Mesendoderm (in vitro differentiated cells): ENCODE measurements at regions not wholly inside any gene's neighbourhood (a gene's known extent, or its start where the extent isn't known, plus 50 kb on each side); places are given as distances from the start of the nearest gene placed in this dataset.

Experiments used
- DNase-seq: peaks from one replicate; pipeline ENCODE4 v3.0.0; 2013
- H2AK5ac ChIP-seq: 2 replicates; pipeline ENCODE4 v1.6.1; 2013; ENCODE audit warnings: low read length, inconsistent platforms
- H2BK120ac ChIP-seq: 2 replicates; pipeline ENCODE4 v1.6.1; 2013; ENCODE audit warnings: low read depth, mild to moderate bottlenecking, low read length, moderate library complexity, mixed read lengths
- H2BK15ac ChIP-seq: replicated peaks from 2 replicates; pipeline ENCODE4 v1.6.1; 2013; ENCODE audit warnings: low read depth, mild to moderate bottlenecking, moderate library complexity
- H2BK5ac ChIP-seq: 2 replicates; pipeline ENCODE4 v1.6.1; 2013; ENCODE audit warnings: low read length, inconsistent platforms
- H3K18ac ChIP-seq: 2 replicates; pipeline ENCODE4 v1.6.1; 2013; ENCODE audit warnings: mild to moderate bottlenecking, low read length, mixed read lengths
- H3K23ac ChIP-seq: one replicate; pipeline ENCODE4 v1.6.1; 2013; ENCODE audit warnings: low read length
- H3K27ac ChIP-seq: 2 replicates; pipeline ENCODE4 v1.5.1; 2013; ENCODE audit warnings: low read depth, mild to moderate bottlenecking, inconsistent platforms, low read length, moderate library complexity
- H3K27me3 ChIP-seq: 2 replicates; pipeline ENCODE4 v1.6.1; 2013; ENCODE audit warnings: low read length, control low read depth, mild to moderate bottlenecking, inconsistent platforms; ENCODE audit not compliant: insufficient read depth, poor library complexity
- H3K36me3 ChIP-seq: 2 replicates; pipeline ENCODE4 v1.6.1; 2013; ENCODE audit warnings: low read length, inconsistent platforms; ENCODE audit not compliant: control insufficient read depth, insufficient read depth
- H3K4ac ChIP-seq: one replicate; pipeline ENCODE4 v1.6.1; 2013; ENCODE audit warnings: low read depth, mild to moderate bottlenecking, low read length, moderate library complexity
- H3K4me1 ChIP-seq: 2 replicates; pipeline ENCODE4 v1.6.1; 2013; ENCODE audit warnings: low read depth, low read length, inconsistent platforms; ENCODE audit not compliant: control insufficient read depth
- H3K4me2 ChIP-seq: 2 replicates; pipeline ENCODE4 v1.6.1; 2013; ENCODE audit warnings: low read length
- H3K4me3 ChIP-seq: 2 replicates; pipeline ENCODE4 v1.5.1; 2013; ENCODE audit warnings: mild to moderate bottlenecking, low read length
- H3K56ac ChIP-seq: one replicate; pipeline ENCODE4 v1.6.1; 2013; ENCODE audit warnings: low read length
- H3K79me1 ChIP-seq: 2 replicates; pipeline ENCODE4 v1.6.1; 2013; ENCODE audit warnings: low read length, inconsistent platforms
- H3K79me2 ChIP-seq: 2 replicates; pipeline ENCODE4 v1.6.1; 2013; ENCODE audit warnings: mild to moderate bottlenecking, low read length; ENCODE audit not compliant: control insufficient read depth, insufficient read depth
- H3K9ac ChIP-seq: 2 replicates; pipeline ENCODE4 v1.6.1; 2013; ENCODE audit warnings: low read length, inconsistent platforms
- H4K5ac ChIP-seq: one replicate; pipeline ENCODE4 v1.6.1; 2013; ENCODE audit warnings: low read length
- H4K8ac ChIP-seq: one replicate; pipeline ENCODE4 v1.6.1; 2013; ENCODE audit warnings: low read depth, mild to moderate bottlenecking, control low read depth, low read length, moderate library complexity
- WGBS: extraction: QIAGEN DNeasy Blood & Tissue Kit; methylation state at CpG from one replicate; pipeline ENCODE4 v1.1.7; 2013; ENCODE audit warnings: low lambda C conversion rate, missing lambda C conversion rate; ENCODE audit not compliant: insufficient coverage; ENCODE audit errors: extremely low coverage; 5-methylcytosine and 5-hydroxymethylcytosine counted together

- no peak overlapping the region for H2BK15ac ChIP-seq
- H3K36me3 ChIP-seq: no peaks in the 10 kb centered on the region
- H4K8ac ChIP-seq: no peak overlapping the region
- no peak overlapping the region for H2BK5ac ChIP-seq
- H3K27me3 ChIP-seq: no peaks in the 10 kb centered on the region
- no peaks in the 10 kb centered on the region for H3K79me1 ChIP-seq
- no peak overlapping the region for H3K4me3 ChIP-seq
- no peak overlapping the region for H3K56ac ChIP-seq
- no peak overlapping the region for H3K4me2 ChIP-seq
- H3K23ac ChIP-seq: no peak overlapping the region
- H3K79me2 ChIP-seq: no peaks in the 10 kb centered on the region
- no peak overlapping the region for H2AK5ac ChIP-seq
- H3K4ac ChIP-seq: no peak overlapping the region
- DNase-seq: no peak
- WGBS: no CpG with 5 or more reads among the region's 3 CpGs
- no peaks in the 10 kb centered on the region for H3K4me1 ChIP-seq
- H3K27ac ChIP-seq: no peak overlapping the region
- H3K9ac ChIP-seq: no peak overlapping the region
- H2BK120ac ChIP-seq: no peak overlapping the region
- no peak overlapping the region for H3K18ac ChIP-seq
- no peak overlapping the region for H4K5ac ChIP-seq
Observed at GRCh38 chr11:123371506-123372297, 58.4 kb upstream of the GRAMD1B start.

GRCh38 chr11:123366924-123367323, 63.1 kb upstream of the GRAMD1B start:
- no peak overlapping the region for H3K56ac ChIP-seq

GRCh38 chr11:123365955-123366354, 64.1 kb upstream of the GRAMD1B start:
- Histone ChIP-seq H3K4me3 (no peak overlapping the region), H4K8ac (no peak overlapping the region), H3K4me1 (no peaks in the 10 kb centered on the region), H3K36me3 (no peaks in the 10 kb centered on the region), H2BK120ac (no peak overlapping the region), H3K9ac (no peak overlapping the region), H2BK5ac (no peak overlapping the region), H3K27ac (no peak overlapping the region), H2BK15ac (no peak overlapping the region), H3K79me1 (no peaks in the 10 kb centered on the region), H3K79me2 (no peaks in the 10 kb centered on the region), H3K4ac (no peak overlapping the region), H3K4me2 (no peak overlapping the region), H2AK5ac (no peak overlapping the region), H4K5ac (no peak overlapping the region), H3K23ac (no peak overlapping the region), H3K56ac (no peak overlapping the region), H3K18ac (no peak overlapping the region), H3K27me3 (no peaks in the 10 kb centered on the region)
- no peak for DNase-seq
- no CpG with 5 or more reads among the region's 2 CpGs for WGBS

More at GRCh38 chr11:123366924-123367323, 63.1 kb upstream of the GRAMD1B start:
- Histone ChIP-seq H3K36me3 (no peaks in the 10 kb centered on the region), H2BK5ac (no peak overlapping the region), H3K4me3 (no peak overlapping the region), H3K79me2 (no peaks in the 10 kb centered on the region), H3K27ac (no peak overlapping the region), H3K4ac (no peak overlapping the region), H3K9ac (no peak overlapping the region), H2BK15ac (no peak overlapping the region), H4K8ac (no peak overlapping the region), H3K79me1 (no peaks in the 10 kb centered on the region), H3K23ac (no peak overlapping the region), H3K27me3 (no peaks in the 10 kb centered on the region), H2BK120ac (no peak overlapping the region), H2AK5ac (no peak overlapping the region), H3K4me2 (no peak overlapping the region), H4K5ac (no peak overlapping the region), H3K18ac (no peak overlapping the region), H3K4me1 (no peaks in the 10 kb centered on the region)
- no CpG with 5 or more reads among the region's 6 CpGs for WGBS
- no peak for DNase-seq

- no peak overlapping the region for H2BK15ac ChIP-seq
- no CpG with 5 or more reads among the region's 9 CpGs for WGBS
Observed at GRCh38 chr11:123364080-123364479, 66.0 kb upstream of the GRAMD1B start.

GRCh38 chr11:123363556-123363955, 66.5 kb upstream of the GRAMD1B start:
- WGBS: no CpG with 5 or more reads among the region's 4 CpGs
- no peak overlapping the region for H3K56ac ChIP-seq
- no peak overlapping the region for H3K4me2 ChIP-seq
- no peak overlapping the region for H2BK15ac ChIP-seq
- no peak overlapping the region for H3K27ac ChIP-seq
- peaks cover 6% of the 10 kb centered on the region for H3K27me3 ChIP-seq
- no peaks in the 10 kb centered on the region for H3K36me3 ChIP-seq
- H3K79me2 ChIP-seq: no peaks in the 10 kb centered on the region
- H3K18ac ChIP-seq: no peak overlapping the region
- no peak overlapping the region for H4K5ac ChIP-seq
- no peaks in the 10 kb centered on the region for H3K4me1 ChIP-seq
- H2BK5ac ChIP-seq: no peak overlapping the region
- no peak overlapping the region for H3K4ac ChIP-seq
- H3K4me3 ChIP-seq: no peak overlapping the region
- no peak overlapping the region for H3K9ac ChIP-seq
- no peaks in the 10 kb centered on the region for H3K79me1 ChIP-seq
- H2BK120ac ChIP-seq: no peak overlapping the region
- no peak overlapping the region for H2AK5ac ChIP-seq
- H4K8ac ChIP-seq: no peak overlapping the region
- DNase-seq: no peak
- peak overlapping the region; percentile 17 for H3K23ac ChIP-seq

More at GRCh38 chr11:123364080-123364479, 66.0 kb upstream of the GRAMD1B start:
- Histone ChIP-seq H4K8ac (no peak overlapping the region), H3K4me2 (no peak overlapping the region), H3K23ac (no peak overlapping the region), H3K4ac (no peak overlapping the region), H3K9ac (no peak overlapping the region), H2BK5ac (no peak overlapping the region), H2AK5ac (no peak overlapping the region), H3K27ac (no peak overlapping the region), H3K79me1 (no peaks in the 10 kb centered on the region), H4K5ac (no peak overlapping the region), H3K4me3 (no peak overlapping the region), H2BK120ac (no peak overlapping the region), H3K27me3 (peaks cover 4% of the 10 kb centered on the region), H3K4me1 (no peaks in the 10 kb centered on the region), H3K36me3 (no peaks in the 10 kb centered on the region), H3K79me2 (no peaks in the 10 kb centered on the region), H3K56ac (peak overlapping the region; percentile 5), H3K18ac (no peak overlapping the region)
- no peak for DNase-seq

GRCh38 chr11:123362941-123363340, 67.1 kb upstream of the GRAMD1B start:
- Histone ChIP-seq H2BK120ac (no peak overlapping the region), H3K4me1 (no peaks in the 10 kb centered on the region), H2BK15ac (no peak overlapping the region), H2AK5ac (no peak overlapping the region), H4K8ac (no peak overlapping the region), H3K36me3 (no peaks in the 10 kb centered on the region), H3K4me2 (no peak overlapping the region), H3K18ac (no peak overlapping the region), H3K4ac (no peak overlapping the region), H3K79me2 (no peaks in the 10 kb centered on the region), H3K4me3 (no peak overlapping the region), H2BK5ac (no peak overlapping the region), H3K27me3 (peaks cover 6% of the 10 kb centered on the region), H4K5ac (no peak overlapping the region), H3K56ac (no peak overlapping the region), H3K79me1 (no peaks in the 10 kb centered on the region), H3K23ac (no peak overlapping the region), H3K9ac (no peak overlapping the region), H3K27ac (no peak overlapping the region)
- no peak for DNase-seq
- WGBS: no CpG with 5 or more reads among the region's 9 CpGs
